Bronchial epithelial cell (primary cell): ENCODE measurements at regions not wholly inside any gene's neighbourhood (a gene's known extent, or its start where the extent isn't known, plus 50 kb on each side); places are given as distances from the start of the nearest gene placed in this dataset.

Source experiments
- DNase-seq: peaks from one replicate; pipeline ENCODE4 v3.0.0-alpha.2; 2010; ENCODE audit warnings: low read depth
- FAIRE-seq: peaks from 2 replicates; lab custom pipeline; 2011; peaks lifted over from hg19 to GRCh38; lab: Jason Lieb, UNC
- H3K27me3 ChIP-seq: 2 replicates; pipeline ENCODE4 v1.5.1; 2011; ENCODE audit warnings: low read length; ENCODE audit not compliant: control insufficient read depth, insufficient read depth
- H3K36me3 ChIP-seq: 2 replicates; pipeline ENCODE4 v1.5.1; 2011; ENCODE audit warnings: low read length; ENCODE audit not compliant: control insufficient read depth, insufficient read depth
- H3K4me3 ChIP-seq: 2 replicates; pipeline ENCODE4 v1.5.1; 2011; ENCODE audit warnings: mild to moderate bottlenecking, low read depth, low read length, control low read depth
- CTCF ChIP-seq: IDR thresholded peaks from 2 replicates; pipeline ENCODE4 v1.5.1; 2011; ENCODE audit warnings: mild to moderate bottlenecking, moderate library complexity, low read length, control low read depth, inconsistent platforms; ENCODE audit not compliant: insufficient read depth, severe bottlenecking

DNA sequence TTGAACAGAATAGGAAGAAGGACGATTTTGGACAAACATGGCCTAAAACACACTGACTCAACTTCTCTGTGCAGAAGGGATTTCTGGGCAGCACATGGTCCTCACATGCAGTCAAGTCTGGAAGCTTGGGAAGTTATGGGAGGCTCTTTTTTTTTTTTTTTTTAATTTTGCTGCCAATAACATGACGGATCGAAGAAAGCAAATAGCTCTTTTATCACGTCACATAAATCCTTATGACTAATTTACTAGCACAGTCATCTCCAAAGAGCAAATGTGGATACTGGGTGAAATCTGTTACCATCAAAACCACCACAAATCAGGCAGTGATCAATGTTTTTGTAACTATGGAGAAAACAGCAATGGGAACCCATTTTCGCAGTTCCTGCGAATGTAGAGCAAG, 193.3 kb upstream of the FAM9B start:
- no peaks in the 10 kb centered on the region for H3K27me3 ChIP-seq
- H3K36me3 ChIP-seq = no peaks in the 10 kb centered on the region
- H3K4me3 ChIP-seq = no peak overlapping the region
- no peak for TF ChIP-seq CTCF
- DNase-seq (no peak), FAIRE-seq (no peak)

- H3K36me3 ChIP-seq = no peaks in the 10 kb centered on the region
- no peak for FAIRE-seq
- H3K27me3 ChIP-seq = no peaks in the 10 kb centered on the region
- no peak for TF ChIP-seq CTCF
- no peak overlapping the region for H3K4me3 ChIP-seq
- DNase-seq = peak; percentile 13
These were observed 197.6 kb upstream of the FAM9B start for GRCh38 chrX:9231491-9231890.

DNA sequence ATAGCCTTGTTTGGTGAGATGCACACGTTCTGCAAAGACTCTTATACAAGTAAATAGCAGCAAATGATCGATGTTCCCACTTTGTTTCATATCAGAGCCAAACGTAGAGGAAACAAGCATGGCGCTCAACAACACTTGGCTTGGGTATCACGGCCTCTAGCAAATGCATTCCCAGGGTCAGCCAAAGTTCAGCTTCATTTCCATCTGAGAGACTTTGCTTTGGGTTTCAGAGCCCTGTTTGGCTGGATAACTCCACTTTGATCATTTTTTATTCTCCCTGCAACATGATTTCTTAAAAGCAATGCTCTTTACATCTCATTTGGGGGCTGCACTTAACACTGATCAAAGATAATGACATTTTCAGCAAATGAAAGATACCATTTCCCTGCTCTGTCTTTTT, 199.2 kb upstream of the FAM9B start:
- H3K27me3 ChIP-seq = no peaks in the 10 kb centered on the region
- no peak overlapping the region for H3K4me3 ChIP-seq
- DNase-seq (no peak), FAIRE-seq (no peak)
- TF ChIP-seq CTCF = no peak
- no peaks in the 10 kb centered on the region for H3K36me3 ChIP-seq

DNA sequence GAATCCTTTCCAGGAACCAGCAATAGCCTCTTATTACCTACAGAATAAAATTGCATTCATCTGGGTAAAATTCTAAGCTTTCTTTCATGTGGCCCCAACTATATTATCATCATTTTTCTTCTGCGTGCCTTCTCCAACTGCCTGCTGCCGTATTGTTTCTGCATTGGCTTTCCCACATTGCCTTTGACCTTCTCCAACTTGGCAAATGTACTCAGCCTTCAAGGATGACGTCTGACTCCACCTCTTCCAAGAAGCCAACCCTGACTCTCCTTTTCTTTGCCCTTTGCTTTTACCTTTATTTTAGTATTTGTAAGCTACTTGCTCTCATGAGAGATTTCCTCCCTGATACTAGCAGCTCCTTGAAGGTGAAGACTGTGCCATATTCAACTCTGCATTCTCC, 200.4 kb upstream of the FAM9B start:
- no peak for DNase-seq
- Histone ChIP-seq H3K4me3 (no peak overlapping the region), H3K27me3 (no peaks in the 10 kb centered on the region), H3K36me3 (no peaks in the 10 kb centered on the region)
- TF ChIP-seq CTCF = no peak
- no peak for FAIRE-seq

GRCh38 chrX:9235722-9236121, 201.8 kb upstream of the FAM9B start:
- H3K36me3 ChIP-seq = no peaks in the 10 kb centered on the region
- no peaks in the 10 kb centered on the region for H3K27me3 ChIP-seq
- no peak for FAIRE-seq
- TF ChIP-seq CTCF = no peak
- H3K4me3 ChIP-seq = no peak overlapping the region
- DNase-seq = no peak

- DNase-seq = no peak
- H3K27me3 ChIP-seq = no peaks in the 10 kb centered on the region
- FAIRE-seq = no peak
- H3K4me3 ChIP-seq = no peak overlapping the region
- TF ChIP-seq CTCF = no peak
- H3K36me3 ChIP-seq = no peaks in the 10 kb centered on the region
These were observed 207.0 kb upstream of the FAM9B start for GRCh38 chrX:9240956-9241355.
